ENCODE measurements at regions not wholly inside any gene's neighbourhood (a gene's known extent, or its start where the extent isn't known, plus 50 kb on each side); places are given as distances from the start of the nearest gene placed in this dataset.

DNA sequence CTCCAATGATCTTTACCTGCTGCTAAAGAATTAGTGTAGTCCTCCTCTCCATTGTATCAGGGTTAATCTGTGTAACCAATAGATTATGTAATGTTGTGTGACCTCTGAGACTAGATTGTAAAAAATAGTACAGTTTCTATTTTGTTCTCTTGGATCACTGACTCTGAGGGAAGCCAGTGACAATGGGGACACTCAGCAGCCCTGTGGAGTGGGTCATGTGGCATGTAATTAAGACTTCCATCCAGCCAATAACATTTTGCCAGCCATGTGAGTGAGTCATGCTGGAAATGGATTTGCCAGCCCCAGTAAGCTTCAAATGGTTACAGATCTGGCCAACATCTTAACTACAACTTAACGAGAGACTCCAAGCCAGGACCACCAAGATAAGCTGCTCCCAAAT lies 332.3 kb downstream of the PTTG2 start:
- no peak for TF ChIP-seq MTA2 (IDR thresholded peaks at IDR 0.05; ENCODE audit: low read depth)
- TF ChIP-seq PRDM10 (IDR thresholded peaks at IDR 0.05; ENCODE audit: partially characterized antibody) = no peak
- TF ChIP-seq ZNF224 (CRISPR knock-in tag; IDR thresholded peaks at IDR 0.05) = no peak

Data from K562 (cell line).